Glomerular visceral epithelial cell (primary cell): ENCODE measurements at regions not wholly inside any gene's neighbourhood (a gene's known extent, or its start where the extent isn't known, plus 50 kb on each side); places are given as distances from the start of the nearest gene placed in this dataset.

Experiments
- DNase-seq: peaks from one replicate; pipeline ENCODE4 v3.0.0-alpha.2; 2016; ENCODE audit errors: extremely low spot score

DNA sequence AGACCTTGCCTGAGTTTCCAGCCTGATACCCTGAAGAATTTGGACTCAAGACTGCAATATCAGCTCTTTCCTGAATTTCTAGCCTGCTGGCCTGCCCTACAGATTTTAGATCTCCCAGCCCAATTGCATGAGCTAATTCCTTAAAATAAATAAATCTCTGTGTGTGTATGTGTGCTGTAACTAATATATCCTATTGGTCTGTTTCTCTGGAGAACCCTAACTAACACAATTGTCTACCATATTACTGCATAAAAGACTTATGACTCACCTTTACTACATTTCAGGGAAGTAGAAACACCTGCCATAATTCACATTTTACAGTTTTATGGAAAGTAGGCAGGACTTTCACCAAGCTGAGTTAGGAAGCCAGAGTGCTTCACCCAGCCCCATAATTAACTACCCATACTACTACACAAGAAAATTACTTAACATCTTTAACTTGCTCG, 90.7 kb upstream of the BEND6 start:
- DNase-seq, result no peak

DNA sequence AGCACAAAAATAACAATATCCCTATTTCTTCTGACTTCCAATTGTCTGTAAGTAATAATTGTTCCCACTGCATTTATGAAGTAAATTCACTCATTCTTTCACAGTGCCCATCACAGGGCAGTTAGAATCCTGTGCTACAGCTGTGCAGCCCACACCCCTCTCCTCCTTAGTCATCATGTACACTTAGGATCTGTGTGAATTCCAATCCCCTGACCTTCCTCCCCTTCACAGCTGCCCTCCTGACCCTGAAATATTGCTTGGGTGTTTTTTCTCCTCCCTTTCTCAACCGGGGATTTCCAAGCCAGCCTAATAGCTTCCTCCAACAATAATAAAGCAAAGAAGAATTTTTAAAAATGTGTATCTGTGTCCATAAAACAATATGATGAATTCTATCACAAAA, 91.5 kb upstream of the BEND6 start:
- peak; percentile 85 for DNase-seq

DNA sequence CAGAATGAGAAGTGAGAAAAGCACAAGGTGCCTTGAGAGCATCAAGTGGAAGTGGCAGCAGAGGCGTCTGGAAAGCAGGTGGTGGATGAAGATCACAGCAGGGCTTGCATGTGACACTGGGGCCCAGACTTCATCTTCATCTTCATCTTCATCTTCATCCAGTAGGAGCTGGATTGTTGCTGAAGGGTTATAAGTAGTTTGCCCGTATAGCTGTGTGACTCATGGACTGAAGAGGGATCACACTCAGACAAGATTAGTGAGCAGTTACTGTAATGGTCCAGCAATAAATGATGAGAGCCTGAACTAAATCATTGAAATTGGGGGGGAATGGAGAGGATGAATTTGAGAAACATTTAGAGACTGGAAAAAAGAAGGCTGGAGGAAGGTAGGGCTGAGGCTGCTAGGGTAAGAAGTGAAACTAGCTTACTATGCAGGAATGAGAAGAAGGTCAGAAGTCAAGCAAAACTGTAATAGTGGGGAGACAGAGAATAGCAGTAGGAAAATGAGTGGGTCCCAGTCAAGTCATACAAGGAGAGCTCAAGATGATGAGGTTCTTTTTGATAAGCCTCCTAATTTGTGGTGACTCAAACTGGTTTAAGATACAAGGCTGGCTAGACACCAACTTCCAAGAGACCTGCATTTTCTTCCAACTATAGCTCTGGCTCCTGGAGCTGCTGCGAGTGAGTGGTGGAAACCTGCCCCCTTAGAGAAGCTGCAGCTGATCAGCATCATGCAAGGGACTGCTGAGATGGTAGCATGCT, 92.3 kb upstream of the BEND6 start:
- DNase-seq, result no peak

DNA sequence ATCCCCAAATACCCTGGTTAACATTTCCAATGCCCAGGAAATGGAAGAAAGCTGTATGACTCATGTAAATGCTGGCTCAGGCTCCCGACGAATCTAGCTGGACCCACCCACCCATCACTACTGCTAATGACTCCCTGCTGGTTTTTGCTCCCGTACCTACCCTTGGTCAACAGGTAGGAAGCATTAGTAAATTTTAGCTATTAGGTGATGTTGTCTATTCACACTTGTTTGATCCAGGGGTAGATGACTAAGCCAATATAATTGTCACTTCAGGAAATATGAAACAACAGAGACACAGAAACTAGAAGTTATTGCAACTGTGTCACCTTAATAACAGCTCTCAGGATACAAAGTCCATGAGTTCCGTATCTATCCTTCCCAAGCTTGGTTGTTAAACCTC, 94.4 kb upstream of the BEND6 start:
- no peak for DNase-seq

DNA sequence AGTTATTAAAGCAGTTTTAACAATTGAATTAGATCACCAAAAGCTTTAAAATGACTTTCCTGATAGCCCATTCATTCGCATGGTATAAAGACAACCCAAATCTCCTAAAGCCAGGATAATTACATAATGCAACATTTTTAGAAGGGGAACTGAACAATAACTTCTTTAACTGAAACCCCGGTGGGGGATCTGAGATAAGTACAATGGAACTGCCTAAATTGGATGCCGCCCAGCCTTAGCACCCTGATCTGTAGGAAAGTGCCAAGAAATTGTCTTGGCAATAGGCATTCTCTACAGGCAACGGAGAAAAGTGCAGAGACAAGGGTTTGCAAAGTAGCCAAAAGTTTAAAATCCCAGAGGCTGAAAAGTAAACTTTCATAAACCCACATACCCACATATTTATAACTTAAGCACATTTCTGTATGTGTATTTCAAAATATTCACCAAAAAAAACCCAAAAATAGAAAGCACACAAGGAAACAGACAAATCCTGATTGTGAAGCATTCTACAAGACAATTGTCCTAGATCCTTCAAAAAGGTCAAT, 98.8 kb upstream of the BEND6 start:
- no peak for DNase-seq

DNA sequence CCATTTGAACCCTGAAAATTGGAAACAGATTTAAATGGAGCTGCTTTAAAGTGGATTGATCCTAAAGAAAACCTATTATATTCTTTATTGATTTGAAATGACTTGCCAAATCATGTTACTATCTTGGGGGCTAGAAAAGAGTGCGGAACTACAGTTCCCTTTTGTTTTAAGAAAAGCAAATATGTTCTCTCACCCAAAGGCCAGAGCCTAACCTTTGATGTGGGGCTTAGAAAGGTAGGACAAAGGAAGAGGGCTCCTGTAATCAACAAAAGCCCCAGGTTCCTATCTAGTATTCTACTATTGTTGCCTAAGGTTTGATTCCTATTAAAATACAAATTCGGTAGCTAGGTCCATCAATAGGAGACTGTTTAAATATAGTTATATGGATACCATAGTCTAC, 100.8 kb upstream of the BEND6 start:
- DNase-seq, result no peak

DNA sequence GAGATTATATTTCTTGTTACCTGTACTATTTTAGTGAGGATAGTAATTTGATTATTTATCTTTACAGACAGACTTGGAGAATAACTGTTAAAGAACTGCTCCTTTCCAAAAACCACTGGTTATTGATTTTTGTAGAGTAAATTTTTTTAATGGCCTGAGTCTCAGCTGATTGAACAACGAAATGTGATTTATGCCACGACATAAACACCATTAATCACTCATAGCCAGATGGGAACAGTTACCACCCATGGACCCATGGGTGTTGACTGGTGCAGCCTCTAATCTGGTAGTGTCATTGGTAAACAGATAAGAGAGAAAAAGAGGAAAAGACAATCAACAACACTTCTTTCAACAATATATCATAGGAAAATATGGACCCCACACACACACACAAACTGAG, 101.4 kb upstream of the BEND6 start:
- DNase-seq, result no peak

DNA sequence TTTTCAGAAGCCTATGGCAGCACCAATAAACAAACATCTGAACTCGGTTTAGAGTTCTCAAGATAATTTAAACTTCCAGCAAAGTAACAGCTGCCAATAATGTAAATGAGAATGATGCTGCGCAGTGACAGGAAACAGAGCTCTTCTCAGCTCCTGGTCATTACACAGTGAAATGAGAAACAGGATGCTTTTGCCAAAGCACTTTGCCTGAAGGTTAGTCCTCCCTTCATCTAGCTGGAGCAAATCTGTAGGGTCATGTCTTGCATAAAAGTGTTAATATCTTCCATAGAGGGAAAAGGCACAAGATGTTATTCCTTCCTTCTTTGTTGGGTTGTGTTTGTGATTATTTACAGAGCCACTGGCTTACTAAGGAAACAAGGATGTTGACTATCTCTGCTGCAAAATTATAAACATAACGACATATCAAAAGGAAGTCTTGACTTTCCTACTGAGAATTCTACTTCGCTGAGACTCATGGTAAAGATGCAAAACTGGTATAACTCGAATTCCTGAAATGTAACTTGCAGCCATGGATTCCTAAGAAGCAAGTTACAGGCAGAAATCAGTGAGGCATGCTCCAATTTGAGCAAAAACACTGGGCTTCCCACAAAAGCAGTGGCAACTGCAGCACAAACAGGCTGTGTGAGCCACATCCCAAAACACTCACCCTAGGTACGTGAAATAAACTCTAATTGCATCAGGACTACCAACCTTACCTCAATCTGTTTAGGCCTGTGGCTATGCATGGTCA, 102.5 kb upstream of the BEND6 start:
- DNase-seq, result no peak

DNA sequence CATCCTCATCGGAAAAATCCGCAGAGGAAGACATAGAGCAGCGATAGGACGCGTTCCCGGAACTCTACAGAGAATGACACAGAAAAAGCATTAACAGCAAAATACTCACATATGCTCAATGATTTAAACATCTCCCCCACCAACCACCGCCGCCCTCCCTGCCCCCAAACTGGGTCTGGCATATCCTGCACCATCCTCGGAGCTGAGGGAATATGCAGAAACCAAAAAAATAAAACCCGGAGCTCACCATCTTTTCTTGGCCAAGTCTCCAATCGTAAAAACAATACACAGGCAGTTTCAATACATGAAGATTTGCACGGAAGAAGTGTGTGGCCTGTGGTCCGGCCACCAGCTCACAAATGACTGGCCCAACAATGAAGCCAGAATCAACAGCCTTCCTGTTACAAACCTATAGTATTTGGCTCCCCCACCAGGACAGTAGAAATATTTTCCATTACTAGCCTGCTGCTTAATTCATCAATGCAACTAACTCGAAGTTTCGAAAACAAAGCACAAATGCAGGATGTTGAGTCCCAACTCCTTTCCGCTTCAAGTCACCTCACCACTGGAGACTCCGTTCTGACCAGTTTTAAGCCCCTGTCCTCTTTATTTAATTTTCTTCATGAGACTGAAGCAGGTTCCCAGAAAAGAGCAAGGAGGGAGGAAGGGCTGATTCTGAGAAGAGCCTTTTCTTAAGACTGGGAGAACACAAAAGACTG, 103.2 kb upstream of the BEND6 start:
- peak; percentile 84 for DNase-seq

DNA sequence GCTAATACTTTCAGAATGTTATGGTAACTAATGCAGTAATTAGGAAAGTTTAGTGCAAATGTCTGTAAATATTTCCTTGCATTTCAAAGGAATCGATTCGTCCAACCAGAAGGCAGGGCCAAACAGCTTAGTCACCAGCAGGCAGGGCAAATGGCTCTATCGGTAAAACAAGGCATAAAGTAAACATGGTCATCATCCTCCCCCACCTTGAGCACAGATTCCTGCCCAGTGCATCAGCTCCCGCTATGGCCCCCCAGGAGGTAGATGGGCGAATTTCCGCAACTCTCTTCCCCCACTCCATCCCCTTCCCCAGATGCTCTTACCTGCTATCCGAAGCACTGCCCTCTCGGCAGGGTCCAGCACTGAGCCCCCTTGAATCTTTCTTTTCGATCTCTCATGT, 103.8 kb upstream of the BEND6 start:
- no peak for DNase-seq

DNA sequence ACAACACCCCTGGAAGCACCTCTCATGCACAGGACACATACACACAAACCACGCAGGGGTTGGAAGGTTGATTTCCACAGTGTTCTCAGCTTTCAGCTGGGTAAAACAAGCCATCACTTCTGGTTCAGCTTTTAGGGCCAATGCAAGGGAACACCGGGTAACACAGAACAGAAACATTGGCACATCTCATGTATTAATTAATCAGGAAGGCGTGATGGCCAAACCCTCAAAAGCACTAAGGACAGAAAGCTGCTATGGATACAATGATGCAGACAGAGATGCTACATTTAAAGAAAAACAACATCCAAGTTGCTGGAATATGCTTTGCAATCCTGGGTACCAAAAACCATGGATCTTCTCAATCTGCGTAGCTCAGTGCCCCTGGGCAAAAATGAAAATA, 104.3 kb upstream of the BEND6 start:
- no peak for DNase-seq

DNA sequence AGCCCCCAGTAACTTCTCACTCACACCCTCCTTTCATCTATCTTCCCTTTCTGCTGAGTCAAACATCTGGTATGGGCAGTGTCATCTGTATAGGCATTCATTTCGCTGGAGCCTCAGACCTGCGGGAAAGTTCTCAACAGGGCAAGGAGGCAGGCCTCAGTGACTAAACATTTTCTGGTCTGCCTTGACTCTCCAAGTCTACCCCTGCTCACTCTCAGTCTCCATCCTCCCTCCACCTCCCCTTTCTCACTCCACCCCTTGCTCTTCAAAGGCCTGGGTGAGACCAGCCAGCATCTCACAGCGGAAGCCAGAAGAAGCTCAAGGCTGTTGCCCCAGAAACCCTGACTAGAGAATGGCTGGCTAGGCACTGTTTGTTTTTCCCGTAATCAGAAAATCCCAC, 105.0 kb upstream of the BEND6 start:
- peak; percentile 52 for DNase-seq

DNA sequence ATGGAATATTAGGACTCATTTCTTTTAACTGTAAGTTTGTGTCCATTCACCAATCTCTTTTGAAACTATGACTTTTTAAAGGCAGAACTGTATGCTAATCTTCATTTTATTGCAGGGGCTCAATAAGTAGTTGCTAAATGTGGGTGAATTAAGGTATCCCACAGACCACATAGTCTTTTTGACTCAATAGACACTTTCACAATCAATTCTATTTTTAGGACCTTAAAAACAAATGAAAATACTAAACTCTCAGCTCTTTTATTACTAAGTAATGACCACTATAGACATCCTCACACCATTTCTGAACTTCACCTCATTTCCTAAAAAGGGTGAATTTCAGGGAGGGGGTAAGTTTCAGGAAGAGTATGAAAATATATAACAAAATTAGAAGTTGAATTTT, 106.8 kb upstream of the BEND6 start:
- no peak for DNase-seq

DNA sequence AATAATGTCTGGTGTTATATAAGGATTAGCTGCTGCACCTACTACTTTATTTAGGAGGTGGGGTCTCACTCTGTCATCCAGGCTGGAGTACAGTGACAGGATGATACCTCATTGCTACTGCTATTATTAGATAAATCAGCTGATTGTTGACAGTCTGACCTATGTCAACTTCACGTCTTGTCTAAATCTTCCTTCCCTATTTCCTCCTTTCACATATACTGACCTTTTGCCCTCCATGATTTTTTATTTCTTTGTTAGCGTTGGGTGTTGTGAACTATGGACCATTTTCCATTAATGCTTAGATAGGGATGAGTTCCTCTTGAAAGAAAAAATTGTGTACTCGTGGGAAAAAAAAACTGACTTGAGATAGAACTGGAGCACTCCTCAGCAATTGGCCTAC, 109.9 kb upstream of the BEND6 start:
- DNase-seq, result no peak

DNA sequence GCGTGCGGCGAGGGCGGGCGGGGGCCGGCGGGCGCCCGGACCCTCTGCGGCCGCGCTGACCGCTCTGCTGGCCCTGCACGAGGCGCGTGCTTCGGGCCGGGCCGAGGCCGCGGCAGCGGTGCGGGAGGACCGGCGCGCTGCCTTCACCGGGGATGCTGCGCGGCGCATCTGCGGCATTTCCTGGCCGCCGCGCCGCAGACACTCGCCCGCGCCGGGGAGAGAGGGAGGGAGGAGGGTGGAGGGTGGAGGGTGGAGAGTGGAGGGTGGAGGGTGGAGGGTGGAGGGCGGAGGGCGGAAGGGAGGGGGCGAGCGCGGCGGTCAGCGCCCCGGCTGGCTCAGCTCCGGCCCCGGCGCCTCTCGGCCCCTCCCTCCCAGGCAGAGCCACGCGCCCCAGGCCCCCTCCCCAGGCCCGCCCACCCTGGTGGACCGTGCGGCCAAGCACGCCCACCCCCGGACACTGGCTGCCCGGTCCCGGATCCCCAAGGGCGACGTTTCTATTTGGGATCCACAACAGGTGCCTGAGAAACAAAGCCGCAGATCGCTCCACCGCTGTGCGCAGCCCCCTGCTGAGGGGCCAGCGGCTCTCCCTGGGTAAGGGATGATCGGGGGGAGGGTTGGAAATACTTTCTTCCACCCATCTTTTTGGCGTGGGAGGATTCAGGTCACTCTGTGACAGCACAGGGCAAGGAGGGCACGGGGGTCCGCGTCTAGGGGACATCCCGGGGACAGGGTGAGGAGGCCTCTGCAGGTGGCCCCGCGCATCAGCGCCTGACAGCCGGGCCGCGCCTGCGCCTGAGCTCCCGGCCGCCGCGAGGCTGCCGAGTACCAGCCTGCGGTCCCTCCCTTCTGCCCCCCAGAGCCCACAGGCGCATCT, 111.2 kb upstream of the BEND6 start:
- DNase-seq, result peak; percentile 88

DNA sequence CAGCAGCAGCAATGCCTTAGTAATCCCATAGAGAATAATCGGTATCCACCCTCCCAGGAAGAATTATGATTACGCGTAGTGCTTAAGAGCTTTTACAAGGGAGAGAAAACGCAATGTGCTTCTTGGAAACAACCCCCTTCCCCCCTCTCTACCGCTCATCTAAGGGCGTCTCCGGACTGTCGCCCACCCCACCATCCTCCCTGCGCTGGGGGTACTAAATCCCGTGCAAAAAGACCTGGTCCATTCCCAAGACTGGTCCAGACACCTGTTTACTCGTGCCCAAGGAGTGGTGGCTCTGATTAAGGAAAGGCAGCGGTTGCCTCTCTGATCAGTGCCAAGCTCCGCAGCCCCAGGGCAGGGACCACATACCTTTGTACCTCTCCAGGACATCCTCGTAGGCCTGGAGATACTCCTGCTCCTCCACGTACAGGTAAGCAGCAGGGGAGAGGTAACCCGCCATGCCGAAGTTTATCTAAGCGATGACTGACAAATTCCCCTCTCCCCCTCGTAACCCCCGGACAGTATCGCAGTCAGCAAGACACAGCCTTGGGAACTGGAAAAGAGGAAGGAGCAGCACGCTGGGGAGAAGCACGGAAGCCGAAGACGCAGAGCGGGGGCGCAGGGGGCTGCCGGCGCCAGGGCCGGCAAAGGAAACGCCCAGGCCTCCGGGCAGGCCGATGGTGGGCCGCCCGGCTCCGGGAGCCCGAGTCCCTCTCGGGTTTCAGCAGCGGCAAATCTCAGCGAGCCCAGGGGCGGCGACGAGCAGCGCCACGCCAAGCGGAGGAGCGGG, 112.0 kb upstream of the BEND6 start:
- peak; percentile 51 for DNase-seq

DNA sequence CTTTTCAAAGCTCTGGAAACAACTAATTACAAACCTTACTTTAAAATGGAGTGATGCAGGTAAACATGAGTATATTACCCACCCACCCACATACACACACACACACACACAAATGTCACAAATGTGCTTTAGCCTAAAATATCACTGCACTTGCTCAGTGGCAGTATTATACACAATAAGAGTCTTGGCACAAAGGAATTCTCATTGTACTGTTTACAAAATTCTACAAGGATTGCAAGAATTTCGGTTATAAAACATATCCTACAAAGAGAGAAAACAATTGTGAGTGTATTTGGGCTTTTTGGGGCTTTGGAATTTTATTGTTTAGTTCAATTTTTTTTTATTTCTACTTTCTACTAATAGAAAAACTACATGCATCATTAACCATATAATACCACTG, 113.2 kb upstream of the BEND6 start:
- no peak for DNase-seq

DNA sequence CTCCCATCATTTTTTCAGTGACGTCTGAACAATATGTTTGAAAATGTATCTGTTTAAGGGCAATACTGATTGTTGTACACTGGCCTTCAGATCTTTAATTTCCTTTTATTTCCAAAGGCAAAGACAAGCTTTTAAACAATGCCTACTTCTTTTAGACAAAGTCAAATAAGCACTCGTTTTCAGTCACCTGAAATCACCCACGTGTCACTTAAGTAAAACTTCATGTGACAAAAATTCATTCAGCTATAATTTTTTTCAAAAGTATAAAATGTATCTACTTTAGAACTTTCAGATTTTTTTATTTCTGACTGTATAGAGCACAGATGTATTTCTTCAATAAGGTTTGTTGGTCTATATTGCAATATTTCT, 113.5 kb upstream of the BEND6 start:
- DNase-seq, result no peak

DNA sequence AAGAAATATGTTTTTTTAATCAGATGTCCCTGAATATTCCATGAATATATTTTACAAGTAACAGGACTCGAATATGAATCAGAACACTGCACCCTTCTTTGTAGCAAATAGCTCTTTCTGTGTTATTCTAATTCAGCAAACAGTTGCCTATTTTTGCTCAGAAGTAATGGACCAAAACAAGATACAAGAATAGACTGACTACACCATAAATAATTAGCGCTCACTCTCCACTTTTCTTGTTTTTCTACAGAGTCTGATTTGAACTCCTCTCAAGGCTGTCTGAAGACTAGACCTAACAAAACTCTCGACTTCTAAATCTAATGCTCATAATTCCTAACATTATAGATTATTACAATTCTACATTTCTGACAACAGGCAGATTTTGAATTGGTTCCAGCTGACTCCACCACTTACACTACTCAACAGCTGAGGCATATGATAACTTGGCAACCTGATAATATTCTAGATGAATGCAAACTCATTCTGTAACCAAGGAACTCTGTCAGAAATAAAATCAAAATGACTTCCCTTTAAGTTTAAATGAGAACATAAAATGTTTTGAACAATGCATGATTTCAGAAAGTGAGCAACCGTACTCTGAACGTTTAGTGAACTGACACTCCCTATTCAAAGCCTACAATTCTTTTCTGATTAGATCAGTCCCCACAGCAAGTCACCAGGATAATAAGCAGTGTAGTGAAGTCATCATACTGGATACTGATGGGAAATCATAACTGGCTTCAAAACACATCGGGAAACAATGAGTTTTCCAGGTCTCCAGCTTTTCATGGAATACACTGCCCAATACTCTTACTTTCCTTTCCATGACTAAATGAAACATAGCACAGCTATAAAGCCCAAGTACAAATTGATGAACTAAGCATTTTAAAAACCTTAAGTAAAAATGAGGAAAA, 114.2 kb upstream of the BEND6 start:
- peak; percentile 79 for DNase-seq
